GM18858 (cell line): ENCODE measurements at regions not wholly inside any gene's neighbourhood (a gene's known extent, or its start where the extent isn't known, plus 50 kb on each side); places are given as distances from the start of the nearest gene placed in this dataset.

Experiments used
- ATAC-seq: cut with Tn5 transposase; IDR thresholded peaks from one replicate; pipeline ENCODE4 v1.9.1; 2021; ENCODE audit not compliant: unreplicated experiment

GRCh38 chr12:115108129-115109100 lies 424.4 kb upstream of the TBX3 start:
- ATAC-seq, result no peak

GRCh38 chr12:115103884-115104883 lies 420.2 kb upstream of the TBX3 start:
- ATAC-seq, result no peak

GRCh38 chr12:115102450-115102849 lies 418.5 kb upstream of the TBX3 start:
- ATAC-seq, result no peak

GRCh38 chr12:115101520-115101919 lies 417.5 kb upstream of the TBX3 start:
- no peak for ATAC-seq

- ATAC-seq, result no peak
Observed at GRCh38 chr12:115097416-115097815, 413.4 kb upstream of the TBX3 start.

- ATAC-seq, result no peak
Observed at GRCh38 chr12:115096588-115097397, 412.8 kb upstream of the TBX3 start.

- no peak for ATAC-seq
Observed at GRCh38 chr12:115095073-115095748, 411.2 kb upstream of the TBX3 start.

- no peak for ATAC-seq
Observed at GRCh38 chr12:115094163-115094816, 410.3 kb upstream of the TBX3 start.

GRCh38 chr12:115093261-115093660 lies 409.3 kb upstream of the TBX3 start:
- no peak for ATAC-seq

- no peak for ATAC-seq
Observed at GRCh38 chr12:115090783-115091182, 406.8 kb upstream of the TBX3 start.

GRCh38 chr12:115088995-115089841 lies 405.2 kb upstream of the TBX3 start:
- no peak for ATAC-seq

- ATAC-seq, result no peak
Observed at GRCh38 chr12:115088328-115088994, 404.5 kb upstream of the TBX3 start.

GRCh38 chr12:115085594-115085993 lies 401.6 kb upstream of the TBX3 start:
- no peak for ATAC-seq

GRCh38 chr12:115079760-115080159 lies 395.8 kb upstream of the TBX3 start:
- no peak for ATAC-seq

- ATAC-seq, result no peak
Observed at GRCh38 chr12:115078990-115079389, 395.0 kb upstream of the TBX3 start.

- ATAC-seq, result no peak
Observed at GRCh38 chr12:115078334-115078733, 394.4 kb upstream of the TBX3 start.

- ATAC-seq, result no peak
Observed at GRCh38 chr12:115075552-115076170, 391.7 kb upstream of the TBX3 start.

GRCh38 chr12:115074617-115075016 lies 390.6 kb upstream of the TBX3 start:
- no peak for ATAC-seq
